ENCODE measurements at regions not wholly inside any gene's neighbourhood (a gene's known extent, or its start where the extent isn't known, plus 50 kb on each side); places are given as distances from the start of the nearest gene placed in this dataset.
"Not testable (repeated sequence)": the region's sequence is repeated elsewhere in the genome, so short reads cannot be mapped to it uniquely, and the experiment has no call there.

DNA sequence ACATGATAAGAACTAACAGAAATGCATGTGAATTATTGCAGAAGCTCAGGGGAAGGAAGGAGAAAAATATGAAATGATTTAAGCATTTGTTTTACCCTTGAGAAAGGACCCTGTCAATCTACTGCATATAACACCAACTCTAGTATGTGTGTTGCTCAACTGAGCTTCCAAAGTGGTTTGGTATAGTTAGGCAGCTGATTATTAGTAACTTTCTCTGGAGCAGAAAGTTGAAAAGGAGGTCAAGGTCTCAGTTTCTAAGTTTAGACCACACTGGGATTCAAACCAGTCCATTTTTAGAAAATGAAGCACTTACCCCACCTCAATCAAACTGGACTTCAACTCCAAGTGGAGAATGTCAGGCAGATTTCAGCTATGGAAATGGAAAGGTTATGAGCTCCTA is 123.3 kb upstream of the CDC42EP3 start:
- Histone ChIP-seq H3K36me3 (ENCODE audit: control insufficient read depth, insufficient read depth, low read length) (no peaks in the 10 kb centered on the region), H3K4me1 (ENCODE audit: control insufficient read depth, insufficient read depth, low read length) (peaks cover 6% of the 10 kb centered on the region; the same call in 1 of the 2 replicates), H3K9me3 (ENCODE audit: control insufficient read depth, insufficient read depth, low read depth, low read length) (no peaks in the 10 kb centered on the region), H3K4me3 (ENCODE audit: low read depth, low read length) (no peak overlapping the region), H3K27me3 (ENCODE audit: control insufficient read depth, insufficient read depth, low read length) (no peaks in the 10 kb centered on the region), H3K9ac (ENCODE audit: low read length) (no peak overlapping the region), H3K27ac (ENCODE audit: low read depth, low read length) (no peak overlapping the region)

DNA sequence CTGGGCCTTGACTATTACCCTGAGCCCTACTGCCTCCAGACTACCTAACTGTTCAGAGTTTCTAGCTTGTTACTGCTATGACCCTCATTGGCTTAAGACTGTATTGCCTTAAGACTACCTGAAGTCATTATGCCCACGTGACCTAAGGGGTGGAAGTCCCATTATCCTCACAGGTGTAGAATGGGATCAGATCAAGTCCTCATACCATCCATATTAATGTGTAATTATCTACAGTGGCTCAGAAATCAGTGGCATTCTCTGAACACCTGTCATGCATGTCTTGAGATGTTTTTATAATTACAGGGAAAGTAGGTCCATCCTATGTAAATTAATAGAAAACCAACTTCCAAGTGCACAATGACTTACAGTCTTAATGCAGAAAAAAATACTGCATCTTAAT is 124.0 kb upstream of the CDC42EP3 start:
- Histone ChIP-seq H3K9ac (ENCODE audit: low read length) (no peak overlapping the region), H3K4me1 (ENCODE audit: control insufficient read depth, insufficient read depth, low read length) (peaks cover 6% of the 10 kb centered on the region; the same call in 1 of the 2 replicates), H3K27me3 (ENCODE audit: control insufficient read depth, insufficient read depth, low read length) (no peaks in the 10 kb centered on the region), H3K36me3 (ENCODE audit: control insufficient read depth, insufficient read depth, low read length) (no peaks in the 10 kb centered on the region), H3K9me3 (ENCODE audit: control insufficient read depth, insufficient read depth, low read depth, low read length) (no peaks in the 10 kb centered on the region), H3K27ac (ENCODE audit: low read depth, low read length) (no peak overlapping the region), H3K4me3 (ENCODE audit: low read depth, low read length) (no peak overlapping the region)

DNA sequence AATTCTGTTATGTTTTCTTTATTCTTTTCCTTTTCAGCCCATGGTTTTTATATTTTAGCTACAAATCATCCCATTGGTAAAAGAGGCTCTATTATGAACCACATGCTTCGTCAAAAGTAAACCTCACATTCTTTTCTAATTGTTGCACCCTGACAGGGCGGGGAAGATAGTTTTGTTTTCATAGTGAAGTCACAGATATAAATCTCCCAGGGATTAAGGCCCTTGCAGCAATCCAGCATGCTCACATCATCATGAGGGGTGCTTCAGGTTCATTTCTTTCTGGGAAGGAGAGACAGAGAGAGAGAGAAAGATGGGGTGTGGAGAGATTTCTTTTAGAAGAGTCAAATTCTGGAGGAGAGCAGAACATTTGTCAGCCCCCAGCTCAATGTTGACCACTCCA is 124.5 kb upstream of the CDC42EP3 start:
- H3K36me3 ChIP-seq (ENCODE audit: control insufficient read depth, insufficient read depth, low read length), result no peaks in the 10 kb centered on the region
- no peaks in the 10 kb centered on the region for H3K9me3 ChIP-seq (ENCODE audit: control insufficient read depth, insufficient read depth, low read depth, low read length)
- no peak overlapping the region for H3K27ac ChIP-seq (ENCODE audit: low read depth, low read length)
- H3K27me3 ChIP-seq (ENCODE audit: control insufficient read depth, insufficient read depth, low read length), result no peaks in the 10 kb centered on the region
- H3K4me1 ChIP-seq (ENCODE audit: control insufficient read depth, insufficient read depth, low read length), result peaks cover 6% of the 10 kb centered on the region; the same call in 1 of the 2 replicates
- no peak overlapping the region for H3K9ac ChIP-seq (ENCODE audit: low read length)
- no peak overlapping the region for H3K4me3 ChIP-seq (ENCODE audit: low read depth, low read length)

DNA sequence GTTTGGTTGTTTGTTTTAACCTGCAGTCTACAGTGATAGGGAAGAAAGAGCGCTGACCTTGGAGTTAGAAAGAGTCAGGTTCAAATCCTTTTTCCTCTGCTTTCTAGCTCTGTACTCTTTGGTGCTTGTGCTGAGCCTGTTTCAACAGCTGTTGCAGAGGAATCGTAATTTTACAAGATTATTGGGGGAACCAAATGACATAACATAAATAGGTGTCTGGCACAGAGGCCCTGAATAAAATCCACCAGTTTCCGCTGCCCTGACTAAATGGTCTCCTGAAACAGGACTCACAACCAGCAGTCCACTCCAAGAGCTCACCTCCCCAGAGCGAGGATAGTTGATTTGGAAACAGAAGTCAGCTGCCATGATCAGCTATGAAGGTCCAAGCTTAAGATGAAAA is 125.0 kb upstream of the CDC42EP3 start:
- Histone ChIP-seq H3K36me3 (ENCODE audit: control insufficient read depth, insufficient read depth, low read length) (no peaks in the 10 kb centered on the region), H3K4me3 (ENCODE audit: low read depth, low read length) (no peak overlapping the region), H3K27me3 (ENCODE audit: control insufficient read depth, insufficient read depth, low read length) (no peaks in the 10 kb centered on the region), H3K9me3 (ENCODE audit: control insufficient read depth, insufficient read depth, low read depth, low read length) (no peaks in the 10 kb centered on the region), H3K9ac (ENCODE audit: low read length) (no peak overlapping the region), H3K4me1 (ENCODE audit: control insufficient read depth, insufficient read depth, low read length) (peaks cover 6% of the 10 kb centered on the region; the same call in 1 of the 2 replicates), H3K27ac (ENCODE audit: low read depth, low read length) (no peak overlapping the region)

DNA sequence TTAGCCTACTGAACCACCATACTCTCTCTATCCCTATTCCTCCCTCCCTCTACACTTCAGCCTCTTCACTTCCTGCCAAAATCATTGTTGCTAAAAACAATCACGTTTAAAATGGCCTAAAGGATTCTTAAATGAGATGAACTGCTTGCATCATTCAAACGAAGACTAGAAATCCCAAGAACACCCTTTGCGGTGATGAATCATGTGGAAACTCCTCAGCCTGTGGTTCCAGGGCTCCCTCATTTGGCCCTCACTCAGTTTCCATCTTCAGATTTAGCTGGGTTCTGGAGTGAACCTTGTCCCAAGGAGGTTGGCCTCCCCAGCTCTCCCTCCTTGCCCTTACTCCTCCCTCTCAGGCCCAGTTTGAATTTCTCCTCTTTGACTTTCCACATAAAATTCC is 125.6 kb upstream of the CDC42EP3 start:
- Histone ChIP-seq H3K27ac (ENCODE audit: low read depth, low read length) (no peak overlapping the region), H3K36me3 (ENCODE audit: control insufficient read depth, insufficient read depth, low read length) (no peaks in the 10 kb centered on the region), H3K4me1 (ENCODE audit: control insufficient read depth, insufficient read depth, low read length) (peaks cover 6% of the 10 kb centered on the region; the same call in 1 of the 2 replicates), H3K27me3 (ENCODE audit: control insufficient read depth, insufficient read depth, low read length) (no peaks in the 10 kb centered on the region), H3K9me3 (ENCODE audit: control insufficient read depth, insufficient read depth, low read depth, low read length) (no peaks in the 10 kb centered on the region), H3K9ac (ENCODE audit: low read length) (no peak overlapping the region), H3K4me3 (ENCODE audit: low read depth, low read length) (no peak overlapping the region)

DNA sequence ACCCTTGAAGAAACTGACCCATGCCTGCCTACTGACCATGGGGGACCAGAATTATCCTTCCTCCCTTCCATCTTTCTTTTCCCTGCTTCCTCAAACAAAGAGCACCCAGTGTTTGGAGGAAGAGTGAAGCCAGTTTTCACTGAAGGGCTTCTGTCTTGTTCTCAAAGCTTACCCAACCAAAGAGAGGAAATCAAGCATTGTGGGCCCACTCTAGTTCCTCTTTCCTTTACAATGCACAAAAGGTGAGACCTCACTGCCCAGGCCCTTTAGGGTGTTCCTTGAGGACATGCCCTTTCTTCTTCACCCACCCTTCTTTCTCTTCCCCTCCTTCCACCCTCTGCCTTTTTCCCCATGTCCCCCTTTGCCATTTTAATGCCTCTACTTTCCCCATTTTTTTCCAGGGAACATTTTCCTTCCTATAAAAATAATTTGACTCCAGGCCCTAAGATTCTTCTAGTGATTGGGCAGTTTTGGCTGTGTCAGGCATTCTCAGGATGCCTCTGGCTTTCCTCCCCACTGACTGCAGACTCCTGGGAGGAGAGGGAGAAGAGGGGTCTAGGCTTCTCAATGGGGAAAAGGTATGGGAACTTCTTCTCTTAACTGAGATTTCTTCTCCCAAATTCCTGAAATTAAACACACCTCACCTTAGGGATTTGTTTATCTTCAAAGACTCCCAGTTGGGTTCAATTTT is 126.6 kb upstream of the RMDN2 start:
- no peaks in the 10 kb centered on the region for H3K27me3 ChIP-seq (ENCODE audit: control insufficient read depth, insufficient read depth, low read length)
- H3K36me3 ChIP-seq (ENCODE audit: control insufficient read depth, insufficient read depth, low read length), result no peaks in the 10 kb centered on the region
- peaks cover 13% of the 10 kb centered on the region for H3K4me1 ChIP-seq (ENCODE audit: control insufficient read depth, insufficient read depth, low read length)
- H3K9ac ChIP-seq (ENCODE audit: low read length), result no peak overlapping the region
- no peak overlapping the region for H3K27ac ChIP-seq (ENCODE audit: low read depth, low read length)
- H3K9me3 ChIP-seq (ENCODE audit: control insufficient read depth, insufficient read depth, low read depth, low read length), result no peaks in the 10 kb centered on the region
- H3K4me3 ChIP-seq (ENCODE audit: low read depth, low read length), result no peak overlapping the region

DNA sequence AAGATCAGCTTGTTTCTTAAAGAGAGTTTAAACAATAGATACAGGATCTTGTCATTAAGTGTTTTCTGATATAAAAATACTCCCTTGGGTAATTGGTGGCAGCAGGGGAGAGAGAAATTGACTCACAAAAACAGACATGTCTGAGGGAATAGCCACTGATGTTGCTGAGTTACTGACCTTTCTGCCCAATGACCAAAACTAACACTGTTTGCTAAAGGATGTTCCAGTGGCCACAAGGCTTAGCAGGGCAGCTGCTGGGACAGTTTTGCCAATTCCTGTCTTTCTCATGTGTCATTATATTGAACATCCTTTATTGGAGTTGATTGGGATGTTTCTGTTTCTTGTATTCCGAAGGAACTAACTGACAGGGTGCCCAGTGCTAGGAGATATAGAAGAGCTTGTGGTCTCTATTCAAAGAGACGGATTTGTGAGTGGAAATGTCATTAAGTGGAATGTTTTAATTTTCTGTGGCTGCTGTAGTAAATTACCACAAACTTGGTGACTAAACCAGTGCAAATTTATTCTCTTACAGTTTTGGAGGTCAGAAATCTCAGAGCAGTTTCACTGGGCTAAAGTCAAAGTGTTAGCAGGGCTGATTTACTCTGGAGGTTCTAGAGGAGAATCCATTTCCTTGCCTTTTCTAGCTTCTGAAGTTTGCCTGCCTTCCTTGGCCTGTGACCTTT is 124.8 kb upstream of the RMDN2 start:
- peaks cover 13% of the 10 kb centered on the region for H3K4me1 ChIP-seq (ENCODE audit: control insufficient read depth, insufficient read depth, low read length)
- no peaks in the 10 kb centered on the region for H3K36me3 ChIP-seq (ENCODE audit: control insufficient read depth, insufficient read depth, low read length)
- H3K4me3 ChIP-seq (ENCODE audit: low read depth, low read length), result no peak overlapping the region
- H3K9me3 ChIP-seq (ENCODE audit: control insufficient read depth, insufficient read depth, low read depth, low read length), result no peaks in the 10 kb centered on the region
- H3K9ac ChIP-seq (ENCODE audit: low read length), result no peak overlapping the region
- no peak overlapping the region for H3K27ac ChIP-seq (ENCODE audit: low read depth, low read length)
- H3K27me3 ChIP-seq (ENCODE audit: control insufficient read depth, insufficient read depth, low read length), result no peaks in the 10 kb centered on the region

DNA sequence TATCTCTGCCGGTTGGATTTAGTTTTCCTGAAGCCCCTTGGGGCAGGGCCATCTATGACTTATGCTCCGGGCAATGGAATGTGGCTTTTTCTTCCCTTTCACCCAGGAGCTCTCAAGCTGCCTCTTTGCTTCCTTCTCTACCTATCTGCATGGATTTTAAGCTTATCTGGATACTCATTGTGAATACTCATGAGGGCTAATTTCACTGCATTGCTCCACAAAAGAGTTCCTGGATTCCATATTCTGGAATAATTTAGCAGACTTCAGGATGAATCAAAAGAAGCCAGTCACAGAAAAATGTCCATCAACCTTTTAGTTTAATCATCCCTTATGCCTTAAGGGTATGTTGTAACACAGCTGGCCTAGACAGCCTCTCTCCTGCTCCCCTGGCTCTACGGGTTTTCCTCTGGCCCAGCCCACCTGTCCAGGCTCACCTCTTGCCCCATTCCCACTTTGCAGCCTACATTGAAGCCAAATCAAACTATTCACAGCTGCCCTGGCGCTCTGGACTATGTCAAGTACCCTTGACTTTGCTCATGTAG is 122.8 kb upstream of the RMDN2 start:
- H3K27ac ChIP-seq (ENCODE audit: low read depth, low read length), result no peak overlapping the region
- H3K4me3 ChIP-seq (ENCODE audit: low read depth, low read length), result no peak overlapping the region
- H3K36me3 ChIP-seq (ENCODE audit: control insufficient read depth, insufficient read depth, low read length), result no peaks in the 10 kb centered on the region
- 0 out of 2 replicates have a peak, but pooled peaks cover 3% of the 10 kb centered on the region for H3K9me3 ChIP-seq (ENCODE audit: control insufficient read depth, insufficient read depth, low read depth, low read length)
- H3K9ac ChIP-seq (ENCODE audit: low read length), result no peak overlapping the region
- peaks cover 7% of the 10 kb centered on the region; the same call in 1 of the 2 replicates for H3K4me1 ChIP-seq (ENCODE audit: control insufficient read depth, insufficient read depth, low read length)
- no peaks in the 10 kb centered on the region for H3K27me3 ChIP-seq (ENCODE audit: control insufficient read depth, insufficient read depth, low read length)

DNA sequence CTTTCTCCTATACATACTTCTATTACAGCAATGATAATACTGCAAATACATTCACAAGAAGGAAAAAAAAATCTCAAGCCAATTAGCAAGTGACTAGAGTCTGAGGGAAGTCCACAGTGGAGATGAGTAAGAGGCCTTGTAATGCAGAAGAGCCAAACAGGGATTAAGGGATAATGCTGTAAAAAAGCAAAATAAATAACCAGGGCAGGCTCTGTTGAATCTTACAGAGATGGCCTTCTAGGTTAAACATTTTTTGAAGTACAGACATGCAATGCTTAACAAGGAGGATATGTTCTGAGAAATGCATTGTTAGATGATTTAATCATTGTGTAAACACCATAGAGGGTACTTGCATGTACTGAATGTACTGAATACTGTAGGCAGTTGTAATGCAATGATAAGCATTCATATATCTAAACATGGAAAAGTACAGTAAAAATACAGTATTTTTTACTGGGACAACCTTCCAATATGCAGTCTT is 122.1 kb upstream of the RMDN2 start:
- H3K4me3 ChIP-seq (ENCODE audit: low read depth, low read length), result no peak overlapping the region
- H3K4me1 ChIP-seq (ENCODE audit: control insufficient read depth, insufficient read depth, low read length), result peaks cover 7% of the 10 kb centered on the region; the same call in 1 of the 2 replicates
- no peak overlapping the region for H3K27ac ChIP-seq (ENCODE audit: low read depth, low read length)
- no peak overlapping the region for H3K9ac ChIP-seq (ENCODE audit: low read length)
- no peaks in the 10 kb centered on the region for H3K27me3 ChIP-seq (ENCODE audit: control insufficient read depth, insufficient read depth, low read length)
- no peaks in the 10 kb centered on the region for H3K36me3 ChIP-seq (ENCODE audit: control insufficient read depth, insufficient read depth, low read length)
- H3K9me3 ChIP-seq (ENCODE audit: control insufficient read depth, insufficient read depth, low read depth, low read length), result 0 out of 2 replicates have a peak, but pooled peaks cover 7% of the 10 kb centered on the region

DNA sequence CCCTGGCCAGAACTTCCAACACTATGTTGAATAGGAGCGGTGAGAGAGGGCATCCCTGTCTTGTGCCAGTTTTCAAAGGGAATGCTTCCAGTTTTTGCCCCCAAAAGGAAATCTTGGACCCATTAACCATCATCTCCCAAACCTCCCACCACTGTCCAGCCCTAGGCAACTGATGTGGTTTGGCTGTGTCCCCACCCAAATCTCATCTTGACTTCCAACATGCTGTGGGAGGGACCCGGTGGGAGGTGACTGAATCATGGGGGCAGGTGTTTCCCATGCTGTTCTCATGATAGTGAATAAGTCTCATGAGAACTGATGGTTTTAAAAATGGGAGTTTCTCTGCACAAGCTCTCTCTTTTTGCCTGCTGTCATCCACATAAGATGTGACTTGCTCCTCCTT is 119.1 kb upstream of the RMDN2 start:
- not testable (repeated sequence) for H3K4me3 ChIP-seq (ENCODE audit: low read depth, low read length); H3K9ac ChIP-seq (ENCODE audit: low read length); H3K36me3 ChIP-seq (ENCODE audit: control insufficient read depth, insufficient read depth, low read length); H3K4me1 ChIP-seq (ENCODE audit: control insufficient read depth, insufficient read depth, low read length); H3K27ac ChIP-seq (ENCODE audit: low read depth, low read length); H3K27me3 ChIP-seq (ENCODE audit: control insufficient read depth, insufficient read depth, low read length)
- peaks cover 17% of the 10 kb centered on the region for H3K9me3 ChIP-seq (ENCODE audit: control insufficient read depth, insufficient read depth, low read depth, low read length)

DNA sequence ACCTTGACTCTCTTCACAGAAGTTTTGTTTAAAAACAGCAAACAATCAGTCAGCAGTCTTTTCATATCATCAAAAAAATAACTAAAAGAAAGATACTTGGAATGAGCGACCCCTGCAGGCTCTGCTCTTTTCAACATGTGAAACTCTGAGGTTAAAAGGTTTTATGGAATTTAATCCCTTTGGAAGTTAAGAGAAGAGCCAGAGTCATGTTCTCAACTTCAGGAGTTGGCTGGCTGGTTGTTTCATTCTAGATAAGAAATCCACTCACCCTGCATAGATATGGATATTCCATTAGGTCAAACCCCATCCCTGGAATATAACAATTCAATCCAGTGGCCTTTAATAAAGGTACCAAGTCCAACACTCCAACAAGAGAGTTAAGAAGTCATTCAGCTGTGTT is 115.6 kb upstream of the RMDN2 start:
- H3K27me3 ChIP-seq (ENCODE audit: control insufficient read depth, insufficient read depth, low read length), result no peaks in the 10 kb centered on the region
- peaks cover 17% of the 10 kb centered on the region for H3K9me3 ChIP-seq (ENCODE audit: control insufficient read depth, insufficient read depth, low read depth, low read length)
- no peaks in the 10 kb centered on the region for H3K36me3 ChIP-seq (ENCODE audit: control insufficient read depth, insufficient read depth, low read length)
- H3K4me1 ChIP-seq (ENCODE audit: control insufficient read depth, insufficient read depth, low read length), result no peaks in the 10 kb centered on the region
- H3K27ac ChIP-seq (ENCODE audit: low read depth, low read length), result no peak overlapping the region
- no peak overlapping the region for H3K4me3 ChIP-seq (ENCODE audit: low read depth, low read length)
- no peak overlapping the region for H3K9ac ChIP-seq (ENCODE audit: low read length)
